Activated T-cell treated with anti-CD3 and anti-CD28 coated beads, Interleukin-2, amount 50 U/mL, for 72 hours (primary cell): ENCODE measurements at regions not wholly inside any gene's neighbourhood (a gene's known extent, or its start where the extent isn't known, plus 50 kb on each side); places are given as distances from the start of the nearest gene placed in this dataset.
"Not testable (repeated sequence)": the region's sequence is repeated elsewhere in the genome, so short reads cannot be mapped to it uniquely, and the experiment has no call there.

Experiments
- ATAC-seq, 2 donors: fragments of 150-1000 bp; cut with Tn5 transposase; replicated peaks in 1 of 2; 2 replicates each; pipeline ENCODE4 v1.10.0; 2021; ENCODE audit warnings: moderate library complexity in 2 of 2, mild to moderate bottlenecking in 1 of 2
- DNase-seq, 2 donors: peaks; one replicate each; pipeline ENCODE4 v3.0.0; 2021 to 2022; ENCODE audit warnings: mixed read lengths in 1 of 2
- H3K27ac Mint-ChIP-seq: one replicate; pipeline ENCODE4 v1.8.0; 2022; ENCODE audit warnings: mild to moderate bottlenecking, moderate library complexity, mixed read lengths
- H3K27me3 Mint-ChIP-seq: one replicate; pipeline ENCODE4 v1.8.0; 2022; ENCODE audit warnings: low read depth, mixed read lengths
- H3K36me3 Mint-ChIP-seq, 2 donors: one replicate each; pipeline ENCODE4 v1.8.0; 2022; ENCODE audit warnings: mixed read lengths in 2 of 2, mild to moderate bottlenecking in 1 of 2; ENCODE audit not compliant: insufficient read depth in 2 of 2
- H3K4me1 Mint-ChIP-seq: one replicate; pipeline ENCODE4 v1.8.0; 2022; ENCODE audit warnings: low read depth, mixed read lengths
- H3K4me3 Mint-ChIP-seq, 2 donors: one replicate each; pipeline ENCODE4 v1.8.0; 2022; ENCODE audit warnings: mild to moderate bottlenecking in 2 of 2, mixed read lengths in 2 of 2, moderate library complexity in 2 of 2
- H3K9me3 Mint-ChIP-seq, 2 donors: one replicate each; pipeline ENCODE4 v1.8.0; 2022; ENCODE audit warnings: mixed read lengths in 2 of 2

DNA sequence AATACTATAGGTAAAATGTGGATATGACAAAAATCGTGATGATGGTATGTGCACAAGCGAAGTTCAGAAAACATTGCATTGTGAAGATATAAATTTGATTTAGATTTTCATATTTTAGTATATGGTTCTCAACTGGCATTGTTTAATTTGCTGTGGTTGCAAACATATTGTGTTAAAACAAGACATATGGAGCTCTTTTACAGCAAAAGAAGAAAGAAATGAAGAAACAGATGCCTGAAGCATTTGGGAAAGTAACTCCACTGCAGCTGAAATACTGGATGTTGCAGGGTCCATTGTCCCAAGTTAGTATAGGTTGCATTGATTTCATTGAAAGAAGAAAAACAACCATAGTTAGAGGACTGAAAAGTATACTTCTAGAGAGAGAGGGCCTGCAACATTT is 185.8 kb upstream of the SSTR1 start:
- ATAC-seq (no peak), DNase-seq (no peak)
- Mint-ChIP-seq H3K4me1 (no peaks in the 10 kb centered on the region), H3K27ac (no peak overlapping the region), H3K4me3 (no peak overlapping the region), H3K27me3 (no peaks in the 10 kb centered on the region), H3K36me3 (peaks cover 3 to 4% of the 10 kb centered on the region in 2 donors), H3K9me3 (peaks cover 13 to 14% of the 10 kb centered on the region in 2 donors)

GRCh38 chr14:38022775-38023174 is 184.9 kb upstream of the SSTR1 start:
- H3K4me1 Mint-ChIP-seq, result no peaks in the 10 kb centered on the region
- no peak overlapping the region for H3K27ac Mint-ChIP-seq
- no peaks in the 10 kb centered on the region for H3K27me3 Mint-ChIP-seq
- peaks cover 14 to 16% of the 10 kb centered on the region in 2 donors for H3K9me3 Mint-ChIP-seq
- H3K4me3 Mint-ChIP-seq, result no peak overlapping the region
- ATAC-seq (no peak), DNase-seq (no peak)
- peaks cover 3 to 4% of the 10 kb centered on the region in 2 donors for H3K36me3 Mint-ChIP-seq

DNA sequence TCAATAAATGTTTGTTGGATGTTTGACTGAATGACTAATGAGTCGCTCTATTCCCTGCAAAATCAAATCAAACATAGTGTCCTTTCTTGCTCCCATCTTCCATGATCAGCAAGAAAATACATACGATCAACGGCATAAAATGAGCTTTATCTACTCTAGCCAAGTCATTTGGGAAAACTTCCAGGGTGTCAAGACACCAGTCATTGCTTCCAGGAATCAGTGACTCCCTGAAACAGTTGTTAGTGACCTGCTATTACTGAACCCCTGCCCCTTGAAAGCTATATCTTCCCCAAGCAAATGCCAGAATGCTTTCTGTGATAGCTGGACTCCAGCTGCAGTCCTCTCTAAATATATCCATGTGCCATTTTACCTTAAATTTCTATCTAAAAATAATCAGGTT is 169.5 kb upstream of the SSTR1 start:
- H3K4me3 Mint-ChIP-seq, result no peak overlapping the region
- H3K36me3 Mint-ChIP-seq, result no peaks in the 10 kb centered on the region
- no peak for ATAC-seq
- no peak overlapping the region for H3K27ac Mint-ChIP-seq
- peaks cover 6% of the 10 kb centered on the region for H3K4me1 Mint-ChIP-seq
- H3K27me3 Mint-ChIP-seq, result no peaks in the 10 kb centered on the region
- DNase-seq, result no peak
- H3K9me3 Mint-ChIP-seq, result peaks cover 0 to 5% of the 10 kb centered on the region in 2 donors

DNA sequence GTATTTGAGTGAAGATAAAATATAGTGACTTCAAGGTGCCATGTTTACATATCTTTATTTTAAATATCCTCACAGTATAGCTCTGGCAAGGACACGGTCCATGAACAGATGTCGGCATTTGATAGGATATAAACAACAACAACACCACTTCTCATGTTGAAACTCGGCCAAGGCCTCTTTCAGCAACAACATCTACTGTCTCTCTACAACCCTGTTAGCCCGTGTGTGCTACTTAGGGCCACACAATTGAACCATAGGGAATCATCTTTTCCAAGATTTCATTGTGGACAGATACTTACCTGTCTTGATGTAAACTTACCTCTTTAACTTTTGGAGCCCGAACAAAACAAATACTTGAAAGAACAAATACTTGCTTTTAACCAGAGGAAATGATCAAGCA is 168.7 kb upstream of the SSTR1 start:
- Mint-ChIP-seq H3K36me3 (no peaks in the 10 kb centered on the region), H3K27me3 (no peaks in the 10 kb centered on the region), H3K27ac (no peak overlapping the region), H3K4me3 (no peak overlapping the region), H3K4me1 (peaks cover 6% of the 10 kb centered on the region), H3K9me3 (peaks cover 0 to 3% of the 10 kb centered on the region in 2 donors)
- ATAC-seq (no peak), DNase-seq (no peak)

DNA sequence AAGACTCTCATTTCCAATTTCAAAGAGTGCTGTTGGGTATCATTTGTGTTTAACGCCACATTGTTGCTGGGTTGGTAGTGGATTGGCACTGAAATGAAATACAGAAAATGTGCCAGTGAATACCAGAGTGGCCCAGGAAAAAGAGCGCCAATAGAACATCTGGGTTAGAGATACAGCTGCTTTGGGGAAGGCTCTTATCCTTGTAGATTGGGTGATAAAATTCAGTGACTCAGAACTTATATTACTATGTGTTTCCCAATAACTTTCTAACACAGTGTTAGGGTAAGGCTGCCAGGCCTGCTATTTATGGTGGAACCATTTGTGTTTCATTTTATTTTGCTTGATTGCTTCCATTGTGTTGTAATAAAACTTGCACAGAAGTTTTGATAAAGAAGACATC is 168.2 kb upstream of the SSTR1 start:
- no peaks in the 10 kb centered on the region for H3K27me3 Mint-ChIP-seq
- H3K36me3 Mint-ChIP-seq, result no peaks in the 10 kb centered on the region
- DNase-seq (no peak), ATAC-seq (no peak)
- H3K9me3 Mint-ChIP-seq, result no peaks in the 10 kb centered on the region
- H3K4me3 Mint-ChIP-seq, result no peak overlapping the region
- peaks cover 6% of the 10 kb centered on the region for H3K4me1 Mint-ChIP-seq
- H3K27ac Mint-ChIP-seq, result no peak overlapping the region

DNA sequence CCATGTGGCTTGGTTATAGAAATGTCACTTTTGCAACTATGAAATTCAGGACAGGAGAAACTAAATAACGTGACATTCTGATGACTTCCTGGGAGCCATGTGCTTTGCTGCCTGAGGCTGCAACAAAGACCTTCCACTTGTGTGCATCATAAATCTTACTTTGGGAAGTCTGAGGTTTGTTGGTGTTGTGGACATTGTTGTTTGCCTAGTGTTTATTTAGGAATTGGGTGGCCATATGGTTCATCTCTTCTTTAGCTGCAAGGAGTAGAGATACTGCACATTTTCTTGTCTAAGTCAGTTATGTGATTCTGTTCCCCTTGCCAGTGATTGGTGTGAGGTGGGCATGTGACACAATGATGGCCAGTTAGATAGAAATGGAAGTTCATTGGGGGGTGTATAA is 167.3 kb upstream of the SSTR1 start:
- no peak for ATAC-seq
- no peak for DNase-seq
- Mint-ChIP-seq H3K27me3 (no peaks in the 10 kb centered on the region), H3K4me1 (no peaks in the 10 kb centered on the region), H3K9me3 (no peaks in the 10 kb centered on the region), H3K27ac (no peak overlapping the region), H3K4me3 (no peak overlapping the region), H3K36me3 (no peaks in the 10 kb centered on the region)

DNA sequence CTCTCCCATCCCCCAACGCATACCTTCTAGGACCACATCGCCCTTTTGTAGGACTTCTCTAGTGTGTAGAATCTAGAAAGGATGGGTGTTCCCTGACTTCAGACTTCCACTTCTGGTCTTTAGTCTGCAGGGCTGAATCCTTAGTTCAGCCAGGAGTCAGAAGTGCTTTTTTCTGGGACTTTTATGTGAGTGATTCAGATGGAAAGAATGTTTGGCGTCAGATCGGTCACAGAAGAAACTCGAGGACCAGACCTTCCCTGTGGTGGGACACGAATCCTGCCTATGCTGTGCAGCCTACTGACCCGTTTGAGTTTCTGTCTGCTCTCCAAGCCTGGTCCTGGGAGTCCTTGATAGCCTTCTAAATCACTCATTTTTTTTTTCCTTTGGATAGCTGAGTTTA is 165.4 kb upstream of the SSTR1 start:
- Mint-ChIP-seq H3K27me3 (no peaks in the 10 kb centered on the region), H3K4me3 (no peak overlapping the region), H3K27ac (no peak overlapping the region), H3K4me1 (no peaks in the 10 kb centered on the region), H3K36me3 (no peaks in the 10 kb centered on the region), H3K9me3 (no peaks in the 10 kb centered on the region)
- DNase-seq (no peak), ATAC-seq (no peak)

GRCh38 chr14:38044710-38045109 is 163.0 kb upstream of the SSTR1 start:
- Mint-ChIP-seq H3K4me1 (no peaks in the 10 kb centered on the region), H3K9me3 (peaks cover 3 to 10% of the 10 kb centered on the region in 2 donors), H3K4me3 (no peak overlapping the region), H3K27me3 (no peaks in the 10 kb centered on the region), H3K36me3 (peaks cover 2 to 6% of the 10 kb centered on the region in 2 donors), H3K27ac (no peak overlapping the region)
- DNase-seq, result peak in 1 of 2 donors; percentile 1
- ATAC-seq, result peak; percentile 69 to 70

- H3K9me3 Mint-ChIP-seq, result peaks cover 3 to 10% of the 10 kb centered on the region in 2 donors
- ATAC-seq (peak in 1 of 2 donors; percentile 46), DNase-seq (no peak)
- H3K4me3 Mint-ChIP-seq, result no peak overlapping the region
- H3K4me1 Mint-ChIP-seq, result no peaks in the 10 kb centered on the region
- H3K36me3 Mint-ChIP-seq, result peaks cover 2 to 6% of the 10 kb centered on the region in 2 donors
- H3K27ac Mint-ChIP-seq, result no peak overlapping the region
- H3K27me3 Mint-ChIP-seq, result no peaks in the 10 kb centered on the region
Measured at GRCh38 chr14:38045461-38045860, 162.2 kb upstream of the SSTR1 start.

DNA sequence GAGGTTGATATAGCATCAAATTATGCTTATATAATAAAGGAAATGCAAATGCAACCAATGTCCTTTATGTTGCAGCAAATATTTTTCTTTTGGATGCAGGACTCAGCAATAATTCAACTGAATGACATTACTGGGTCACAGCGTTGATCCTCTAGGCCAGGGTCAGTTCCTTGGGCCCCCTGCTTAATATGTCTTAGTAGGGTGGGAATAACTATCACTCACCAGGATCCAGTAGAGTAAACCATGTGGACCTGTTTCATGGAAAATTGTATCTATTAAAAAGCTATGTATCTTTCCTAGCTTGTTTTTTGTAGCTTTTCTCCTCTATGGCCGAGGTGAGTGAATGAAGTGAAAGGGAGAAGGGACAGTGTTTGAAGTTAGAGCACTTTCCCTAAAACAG is 161.5 kb upstream of the SSTR1 start:
- H3K36me3 Mint-ChIP-seq, result peaks cover 2 to 6% of the 10 kb centered on the region in 2 donors

GRCh38 chr14:38047195-38047902 is 160.4 kb upstream of the SSTR1 start:
- H3K4me3 Mint-ChIP-seq, result no peak overlapping the region
- no peak for DNase-seq
- no peaks in the 10 kb centered on the region for H3K27me3 Mint-ChIP-seq
- peaks cover 3 to 10% of the 10 kb centered on the region in 2 donors for H3K9me3 Mint-ChIP-seq
- ATAC-seq, result no peak
- peaks cover 2 to 6% of the 10 kb centered on the region in 2 donors for H3K36me3 Mint-ChIP-seq
- H3K27ac Mint-ChIP-seq, result no peak overlapping the region
- H3K4me1 Mint-ChIP-seq, result no peaks in the 10 kb centered on the region

More for the DNA sequence above, 161.5 kb upstream of the SSTR1 start:
- DNase-seq (no peak), ATAC-seq (no peak)
- H3K4me1 Mint-ChIP-seq, result no peaks in the 10 kb centered on the region
- H3K27ac Mint-ChIP-seq, result no peak overlapping the region
- peaks cover 3 to 10% of the 10 kb centered on the region in 2 donors for H3K9me3 Mint-ChIP-seq
- no peak overlapping the region for H3K4me3 Mint-ChIP-seq
- no peaks in the 10 kb centered on the region for H3K27me3 Mint-ChIP-seq

DNA sequence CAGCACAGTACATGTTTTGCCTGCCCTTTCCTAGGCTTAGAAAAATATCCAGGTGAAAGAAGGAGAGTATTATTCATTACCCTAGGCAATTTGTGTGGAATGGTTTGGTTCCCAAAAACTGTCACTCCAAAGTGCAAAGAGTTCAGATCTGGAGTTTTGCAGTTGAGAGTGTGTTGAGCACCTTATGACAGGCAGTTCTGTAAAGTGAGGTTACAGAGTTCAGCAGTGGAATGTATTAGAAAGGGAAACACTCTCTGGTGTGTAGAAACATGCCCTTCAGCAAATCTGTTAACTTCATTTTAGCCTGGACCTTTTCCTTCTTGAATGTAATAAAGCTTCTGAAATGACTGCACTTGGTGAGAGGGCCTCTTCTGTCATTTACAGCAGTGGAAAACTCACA is 154.0 kb upstream of the SSTR1 start:
- Mint-ChIP-seq H3K36me3 (peaks cover 0 to 3% of the 10 kb centered on the region in 2 donors), H3K27me3 (no peaks in the 10 kb centered on the region), H3K27ac (no peak overlapping the region), H3K4me3 (no peak overlapping the region), H3K9me3 (peaks cover under 1 to 4% of the 10 kb centered on the region in 2 donors), H3K4me1 (no peaks in the 10 kb centered on the region)
- DNase-seq, result no peak
- ATAC-seq, result no peak

DNA sequence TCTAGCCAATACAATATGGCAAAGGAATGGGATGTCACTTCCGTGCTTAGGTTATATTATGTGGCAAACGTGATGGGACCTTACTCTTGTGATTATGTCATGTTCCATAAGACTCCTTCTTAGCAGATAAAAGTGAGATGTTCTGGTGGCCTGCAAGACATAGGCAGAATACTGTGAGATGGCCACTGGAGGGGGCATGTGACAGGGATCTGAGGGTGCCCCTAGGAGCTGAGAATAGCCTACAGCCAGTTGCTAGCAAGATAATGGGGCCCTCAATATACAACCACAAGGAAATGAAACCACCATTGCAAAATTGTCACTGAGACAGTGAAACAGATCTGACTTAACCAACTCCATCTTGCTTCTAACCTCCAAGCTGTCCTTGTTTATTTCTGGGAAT is 151.4 kb upstream of the SSTR1 start:
- H3K27me3 Mint-ChIP-seq, result no peaks in the 10 kb centered on the region
- no peaks in the 10 kb centered on the region for H3K4me1 Mint-ChIP-seq
- no peak overlapping the region for H3K4me3 Mint-ChIP-seq
- H3K36me3 Mint-ChIP-seq, result peaks cover 0 to 5% of the 10 kb centered on the region in 2 donors
- no peak overlapping the region for H3K27ac Mint-ChIP-seq
- DNase-seq, result no peak
- H3K9me3 Mint-ChIP-seq, result no peaks in the 10 kb centered on the region
- no peak for ATAC-seq

- H3K9me3 Mint-ChIP-seq, DNase-seq, H3K27me3 Mint-ChIP-seq, H3K4me3 Mint-ChIP-seq, ATAC-seq, H3K27ac Mint-ChIP-seq: not testable (repeated sequence)
- Mint-ChIP-seq H3K4me1 (peaks cover 21% of the 10 kb centered on the region), H3K36me3 (peaks cover 8 to 13% of the 10 kb centered on the region in 2 donors)
Measured at GRCh38 chr14:38062223-38062622, 145.5 kb upstream of the SSTR1 start.
